ENCODE measurements at regions not wholly inside any gene's neighbourhood (a gene's known extent, or its start where the extent isn't known, plus 50 kb on each side); places are given as distances from the start of the nearest gene placed in this dataset.

GRCh38 chr4:128517096-128517738 lies 229.6 kb upstream of the PGRMC2 start:
- DNase-seq, result no peak
- Histone ChIP-seq H3K4me3 (ENCODE audit: low read depth, low read length) (no peak overlapping the region), H3K36me3 (no peaks in the 10 kb centered on the region), H3K27ac (no peak overlapping the region), H3K9me3 (ENCODE audit: severe bottlenecking) (no peaks in the 10 kb centered on the region), H3K27me3 (ENCODE audit: insufficient read depth, low read depth, severe bottlenecking) (no peaks in the 10 kb centered on the region)
- no peak for TF ChIP-seq CTCF (IDR thresholded peaks at IDR 0.05; ENCODE audit: low read depth, low read length)

GRCh38 chr4:128516301-128516969 lies 228.8 kb upstream of the PGRMC2 start:
- no peaks in the 10 kb centered on the region for H3K9me3 ChIP-seq (ENCODE audit: severe bottlenecking)
- H3K27ac ChIP-seq, result no peak overlapping the region
- DNase-seq, result no peak
- H3K36me3 ChIP-seq, result no peaks in the 10 kb centered on the region
- no peak for TF ChIP-seq CTCF (IDR thresholded peaks at IDR 0.05; ENCODE audit: low read depth, low read length)
- H3K27me3 ChIP-seq (ENCODE audit: insufficient read depth, low read depth, severe bottlenecking), result no peaks in the 10 kb centered on the region
- H3K4me3 ChIP-seq (ENCODE audit: low read depth, low read length), result no peak overlapping the region

- TF ChIP-seq CTCF (IDR thresholded peaks at IDR 0.05; ENCODE audit: low read depth, low read length), result no peak
- Histone ChIP-seq H3K27ac (no peak overlapping the region), H3K36me3 (no peaks in the 10 kb centered on the region), H3K9me3 (ENCODE audit: severe bottlenecking) (no peaks in the 10 kb centered on the region), H3K4me3 (ENCODE audit: low read depth, low read length) (no peak overlapping the region), H3K27me3 (ENCODE audit: insufficient read depth, low read depth, severe bottlenecking) (no peaks in the 10 kb centered on the region)
- DNase-seq, result no peak
These were observed 226.3 kb upstream of the PGRMC2 start for GRCh38 chr4:128513664-128514484.

DNA sequence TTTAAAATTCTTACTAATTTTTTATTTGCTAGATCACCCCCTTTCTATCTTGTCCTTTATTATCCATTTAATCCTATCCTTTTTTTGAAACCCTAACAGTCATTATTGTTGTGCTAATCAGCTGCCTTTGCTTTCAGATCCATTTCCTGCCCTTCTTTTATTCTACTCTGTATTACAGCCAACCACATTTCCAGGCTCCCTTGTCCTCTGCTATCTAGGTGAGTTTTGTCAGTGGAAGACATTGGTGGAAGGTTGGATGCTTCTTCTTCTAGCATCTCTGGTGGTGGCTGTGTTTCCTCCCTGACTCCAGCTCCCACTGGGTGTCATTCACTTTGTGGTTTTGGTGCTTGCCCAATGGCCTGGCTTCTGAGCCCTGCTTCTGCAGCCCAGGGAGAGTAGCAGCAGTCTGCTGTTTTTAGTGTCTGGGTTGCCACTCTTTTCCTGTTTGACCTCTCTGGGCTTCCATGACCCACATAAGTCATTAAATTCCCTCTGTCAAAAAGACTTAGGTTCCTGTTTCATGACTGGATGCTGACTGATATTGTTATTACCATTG lies 225.2 kb upstream of the PGRMC2 start:
- Histone ChIP-seq H3K27me3 (ENCODE audit: insufficient read depth, low read depth, severe bottlenecking) (no peaks in the 10 kb centered on the region), H3K4me3 (ENCODE audit: low read depth, low read length) (no peak overlapping the region), H3K36me3 (no peaks in the 10 kb centered on the region), H3K27ac (no peak overlapping the region), H3K9me3 (ENCODE audit: severe bottlenecking) (no peaks in the 10 kb centered on the region)
- TF ChIP-seq CTCF (IDR thresholded peaks at IDR 0.05; ENCODE audit: low read depth, low read length), result no peak
- DNase-seq, result no peak

DNA sequence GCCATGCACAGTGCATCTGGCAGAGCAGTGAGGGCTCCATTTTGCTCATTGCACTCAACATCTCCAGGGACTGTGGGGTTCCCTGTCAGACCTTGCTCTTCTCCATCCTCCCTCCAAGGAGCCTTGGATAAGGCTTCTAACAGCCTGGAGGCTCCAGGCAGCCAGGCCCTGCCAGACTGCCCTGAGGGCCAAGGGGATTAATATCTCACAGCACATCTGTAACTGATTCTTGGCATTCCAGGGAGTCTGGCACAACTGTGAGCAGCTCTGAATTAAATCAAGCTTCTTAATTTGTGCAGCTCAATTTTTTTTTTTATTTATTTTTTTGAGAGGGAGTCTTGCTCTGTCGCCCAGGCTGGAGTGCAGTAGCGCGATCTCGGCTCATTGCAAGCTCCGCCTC lies 224.5 kb upstream of the PGRMC2 start:
- H3K36me3 ChIP-seq, result no peaks in the 10 kb centered on the region
- H3K9me3 ChIP-seq (ENCODE audit: severe bottlenecking), result no peaks in the 10 kb centered on the region

More for the DNA sequence above, 224.5 kb upstream of the PGRMC2 start:
- no peak for TF ChIP-seq CTCF (IDR thresholded peaks at IDR 0.05; ENCODE audit: low read depth, low read length)
- Histone ChIP-seq H3K27ac (no peak overlapping the region), H3K27me3 (ENCODE audit: insufficient read depth, low read depth, severe bottlenecking) (no peaks in the 10 kb centered on the region), H3K4me3 (ENCODE audit: low read depth, low read length) (no peak overlapping the region)
- DNase-seq, result no peak
